Nephron (organoid): ENCODE measurements at regions not wholly inside any gene's neighbourhood (a gene's known extent, or its start where the extent isn't known, plus 50 kb on each side); places are given as distances from the start of the nearest gene placed in this dataset.

Experiments used
- H3K27ac Mint-ChIP-seq, 3 experiments: 2 replicates each; pipeline ENCODE4 v1.8.0; 2020; ENCODE audit warnings: mixed read lengths in 3 of 3, mild to moderate bottlenecking in 2 of 3, moderate library complexity in 1 of 3
- H3K27me3 Mint-ChIP-seq: 2 replicates; pipeline ENCODE4 v1.8.0; 2021; ENCODE audit warnings: low read depth, mild to moderate bottlenecking, moderate library complexity, mixed read lengths
- H3K36me3 Mint-ChIP-seq: 2 replicates; pipeline ENCODE4 v1.8.0; 2020; ENCODE audit warnings: low read depth, mixed read lengths
- H3K4me1 Mint-ChIP-seq: 2 replicates; pipeline ENCODE4 v1.8.0; 2020; ENCODE audit warnings: mixed read lengths
- H3K4me3 Mint-ChIP-seq, 3 experiments: 2 replicates each; pipeline ENCODE4 v1.8.0; 2020; ENCODE audit warnings: mild to moderate bottlenecking in 3 of 3, mixed read lengths in 3 of 3, moderate library complexity in 2 of 3
- H3K9me3 Mint-ChIP-seq: 2 replicates; pipeline ENCODE4 v1.8.0; 2020; ENCODE audit warnings: mixed read lengths
- CTCF ChIP-seq, 3 experiments: fragments of 200-600 bp; sonication (generic); IDR thresholded peaks; one replicate each; pipeline ENCODE4 v1.5.0; 2021; ENCODE audit warnings: antibody characterized with exemption in 3 of 3; ENCODE audit not compliant: unreplicated experiment in 3 of 3

GRCh38 chr10:111511751-111512150 is 434.9 kb downstream of the ADRA2A start:
- no peaks in the 10 kb centered on the region for H3K9me3 Mint-ChIP-seq
- H3K27ac Mint-ChIP-seq = no peak overlapping the region
- TF ChIP-seq CTCF (IDR thresholded peaks at IDR 0.05; ENCODE audit: unreplicated experiment in 3 of 3) = no peak
- no peaks in the 10 kb centered on the region for H3K4me1 Mint-ChIP-seq
- H3K36me3 Mint-ChIP-seq = no peaks in the 10 kb centered on the region
- H3K27me3 Mint-ChIP-seq = peaks cover 5% of the 10 kb centered on the region
- no peak overlapping the region for H3K4me3 Mint-ChIP-seq

GRCh38 chr10:111515264-111515663 is 438.4 kb downstream of the ADRA2A start:
- Mint-ChIP-seq H3K36me3 (no peaks in the 10 kb centered on the region), H3K27me3 (peaks cover 5% of the 10 kb centered on the region), H3K27ac (no peak overlapping the region), H3K4me3 (no peak overlapping the region), H3K4me1 (no peaks in the 10 kb centered on the region), H3K9me3 (no peaks in the 10 kb centered on the region)
- no peak for TF ChIP-seq CTCF (IDR thresholded peaks at IDR 0.05; ENCODE audit: unreplicated experiment in 3 of 3)

GRCh38 chr10:111515706-111516105 is 438.9 kb downstream of the ADRA2A start:
- Mint-ChIP-seq H3K9me3 (no peaks in the 10 kb centered on the region), H3K27ac (no peak overlapping the region), H3K4me1 (no peaks in the 10 kb centered on the region), H3K4me3 (no peak overlapping the region), H3K36me3 (no peaks in the 10 kb centered on the region), H3K27me3 (peaks cover 5% of the 10 kb centered on the region)
- TF ChIP-seq CTCF (IDR thresholded peaks at IDR 0.05; ENCODE audit: unreplicated experiment in 3 of 3) = no peak

GRCh38 chr10:111516144-111516543 is 439.3 kb downstream of the ADRA2A start:
- H3K4me3 Mint-ChIP-seq = no peak overlapping the region
- TF ChIP-seq CTCF (IDR thresholded peaks at IDR 0.05; ENCODE audit: unreplicated experiment in 3 of 3) = no peak

GRCh38 chr10:111522141-111522540 is 445.3 kb downstream of the ADRA2A start:
- no peaks in the 10 kb centered on the region for H3K9me3 Mint-ChIP-seq

More at GRCh38 chr10:111516144-111516543, 439.3 kb downstream of the ADRA2A start:
- Mint-ChIP-seq H3K9me3 (no peaks in the 10 kb centered on the region), H3K27ac (no peak overlapping the region), H3K36me3 (no peaks in the 10 kb centered on the region), H3K4me1 (no peaks in the 10 kb centered on the region), H3K27me3 (peaks cover 5% of the 10 kb centered on the region)

More at GRCh38 chr10:111522141-111522540, 445.3 kb downstream of the ADRA2A start:
- H3K27me3 Mint-ChIP-seq = no peaks in the 10 kb centered on the region
- H3K4me1 Mint-ChIP-seq = no peaks in the 10 kb centered on the region
- H3K27ac Mint-ChIP-seq = no peak overlapping the region
- TF ChIP-seq CTCF (IDR thresholded peaks at IDR 0.05; ENCODE audit: unreplicated experiment in 3 of 3) = no peak
- no peaks in the 10 kb centered on the region for H3K36me3 Mint-ChIP-seq
- no peak overlapping the region for H3K4me3 Mint-ChIP-seq
